GM21447 (cell line): ENCODE measurements at regions not wholly inside any gene's neighbourhood (a gene's known extent, or its start where the extent isn't known, plus 50 kb on each side); places are given as distances from the start of the nearest gene placed in this dataset.

Experiments used
- ATAC-seq: cut with Tn5 transposase; IDR thresholded peaks from one replicate; pipeline ENCODE4 v1.9.1; 2021; ENCODE audit not compliant: unreplicated experiment

DNA sequence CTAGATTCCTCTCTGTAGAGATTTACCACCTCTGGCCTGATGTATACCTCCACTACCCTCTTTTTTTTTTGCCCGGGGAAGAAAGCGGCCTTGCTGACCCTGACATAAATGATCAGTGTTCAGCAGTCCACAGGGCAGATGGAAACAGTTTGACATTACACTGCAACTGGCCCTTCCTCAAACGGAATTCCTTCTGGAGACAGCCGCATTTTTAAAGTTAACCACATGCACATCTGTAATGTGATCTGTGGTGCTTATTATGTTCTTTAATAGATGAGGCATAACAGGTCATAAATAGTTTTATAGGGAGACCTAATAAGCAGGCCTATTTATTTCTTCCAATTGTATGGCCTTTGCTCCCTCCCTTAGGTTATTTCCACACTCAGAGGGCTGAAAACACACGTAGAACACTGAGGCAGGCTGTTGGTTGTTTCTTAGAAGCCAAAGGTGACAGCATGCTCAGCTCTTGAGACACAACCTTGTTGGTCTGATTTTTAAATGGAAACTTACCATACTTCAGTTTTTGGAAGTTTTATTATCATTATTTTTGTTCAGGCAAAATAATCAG, 84.0 kb upstream of the APC start:
- no peak for ATAC-seq

DNA sequence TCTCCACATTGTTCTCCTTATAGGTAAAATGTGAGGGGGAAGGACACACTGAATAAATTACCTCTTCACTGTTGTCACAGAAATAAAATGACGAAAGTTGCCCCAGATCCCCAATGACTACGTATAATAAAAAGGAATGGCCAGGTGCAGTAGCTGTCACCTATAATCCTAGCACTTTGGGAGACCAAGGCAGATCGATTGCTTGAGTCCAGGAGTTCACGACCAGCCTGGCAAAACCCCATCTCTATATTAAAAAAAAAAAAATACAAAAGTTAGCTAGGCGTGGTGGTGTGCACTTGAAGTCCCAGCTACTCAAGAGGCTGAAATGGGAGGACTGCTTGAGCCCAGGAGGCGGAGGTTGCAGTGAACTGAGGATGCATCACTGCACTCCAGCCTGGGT, 82.2 kb upstream of the APC start:
- ATAC-seq: no peak

DNA sequence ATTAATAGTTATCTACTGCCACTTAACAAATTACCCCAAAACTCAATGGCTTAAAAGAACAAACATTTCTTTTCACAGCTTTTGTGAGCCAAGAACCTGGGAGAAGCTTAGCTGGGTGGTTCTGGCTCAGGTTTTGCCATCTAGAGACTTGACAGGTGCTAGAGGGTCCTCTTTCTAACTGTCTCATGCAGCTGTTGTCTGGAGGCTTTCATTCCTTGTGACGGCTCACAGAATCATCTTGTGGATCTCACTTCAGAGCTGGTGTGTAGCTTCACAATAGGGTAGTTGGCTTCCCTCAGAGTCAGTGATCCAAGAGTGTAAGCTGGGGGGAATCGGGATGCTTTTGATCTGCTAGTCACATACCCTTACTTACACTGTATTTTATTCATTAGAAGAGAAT, 81.2 kb upstream of the APC start:
- no peak for ATAC-seq

DNA sequence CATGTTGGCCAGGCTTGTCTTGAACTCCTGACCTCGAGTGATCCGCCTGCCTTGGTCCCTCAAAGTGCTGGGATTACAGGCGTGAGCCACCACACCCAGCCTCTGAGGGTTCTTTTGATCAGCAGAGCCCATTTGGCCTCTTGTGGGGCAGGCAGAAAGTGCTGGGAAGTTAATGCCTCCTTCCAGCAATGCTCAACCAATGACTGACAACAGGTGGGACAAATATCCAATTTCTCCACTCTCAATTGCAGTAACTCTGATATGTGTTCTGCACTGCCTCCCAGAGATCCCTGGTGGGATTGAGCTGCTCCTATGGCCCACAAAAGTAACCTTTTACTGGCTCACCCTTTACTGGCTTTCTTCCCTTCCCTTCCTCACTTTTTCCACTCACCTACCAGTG, 79.9 kb upstream of the APC start:
- ATAC-seq: no peak

DNA sequence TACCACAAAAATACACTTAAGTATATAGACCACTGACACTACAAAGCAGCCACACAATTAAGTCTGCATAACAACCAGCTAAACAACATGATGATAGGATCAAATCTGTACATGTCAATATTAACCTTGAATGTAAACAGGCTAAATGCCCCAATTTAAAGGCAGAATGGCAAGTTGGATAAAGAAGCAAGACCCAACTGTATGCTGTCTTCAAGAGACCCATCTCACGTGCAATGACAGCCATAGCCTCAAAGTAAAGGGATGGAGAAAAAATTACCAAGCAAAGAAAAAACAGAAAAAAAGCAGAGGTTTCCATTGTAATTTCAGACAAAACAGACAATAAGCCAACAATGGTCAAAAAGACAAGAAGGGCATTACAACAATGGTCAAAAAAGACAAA, 77.3 kb upstream of the APC start:
- ATAC-seq: no peak

DNA sequence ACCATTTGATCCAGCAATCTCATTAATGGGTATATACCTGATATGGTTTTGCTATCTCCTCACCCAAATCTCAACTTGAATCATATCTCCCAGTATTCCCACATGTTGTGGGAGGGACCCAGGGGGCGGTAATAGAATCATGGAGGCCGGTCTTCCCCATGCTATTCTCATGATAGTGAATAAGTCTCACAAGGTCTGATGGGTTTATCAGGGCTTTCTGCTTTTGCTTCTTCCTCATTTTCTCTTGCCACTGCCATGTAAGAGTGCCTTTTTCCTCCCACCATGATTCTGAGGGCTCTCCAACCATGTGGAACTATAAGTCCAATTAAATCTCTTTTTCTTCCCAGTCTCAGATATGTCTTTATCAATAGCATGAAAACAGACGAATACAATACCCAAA, 74.5 kb upstream of the APC start:
- ATAC-seq: no peak

DNA sequence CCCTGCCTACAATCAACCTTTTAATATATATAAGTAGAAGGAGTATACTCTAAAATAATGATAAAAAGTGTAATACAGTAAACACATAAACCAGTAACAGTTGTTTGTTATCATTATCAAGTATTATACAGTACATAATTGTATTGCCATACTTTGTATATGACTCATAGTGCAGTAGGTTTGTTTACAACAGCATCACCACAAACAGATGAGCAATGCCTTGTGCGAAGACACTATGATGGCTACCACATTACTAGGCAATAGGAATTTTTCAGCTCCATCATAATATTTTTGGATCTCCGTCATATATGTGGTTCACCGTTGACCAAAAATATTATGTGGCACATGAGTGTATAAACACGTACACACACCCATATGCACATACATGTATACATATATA, 69.7 kb upstream of the APC start:
- ATAC-seq: no peak

DNA sequence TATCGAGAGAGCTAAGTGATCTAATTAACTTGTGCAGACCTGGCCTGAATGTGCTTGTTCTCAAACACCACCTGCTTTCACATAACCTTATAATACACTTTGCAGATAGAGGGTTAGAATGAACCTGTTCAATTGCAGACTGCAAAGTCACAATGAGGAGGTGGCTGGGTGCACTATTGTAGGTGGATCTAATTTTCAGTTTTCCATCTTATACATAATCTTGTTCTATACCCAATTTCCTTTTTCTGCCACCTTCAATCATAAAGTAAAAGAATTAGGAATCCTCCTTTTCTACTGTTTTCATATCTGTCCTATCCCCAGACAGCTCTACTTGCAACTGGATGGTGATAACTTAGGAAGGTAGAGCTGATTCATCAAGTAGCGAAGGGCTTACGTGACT, 68.8 kb upstream of the APC start:
- ATAC-seq: no peak

DNA sequence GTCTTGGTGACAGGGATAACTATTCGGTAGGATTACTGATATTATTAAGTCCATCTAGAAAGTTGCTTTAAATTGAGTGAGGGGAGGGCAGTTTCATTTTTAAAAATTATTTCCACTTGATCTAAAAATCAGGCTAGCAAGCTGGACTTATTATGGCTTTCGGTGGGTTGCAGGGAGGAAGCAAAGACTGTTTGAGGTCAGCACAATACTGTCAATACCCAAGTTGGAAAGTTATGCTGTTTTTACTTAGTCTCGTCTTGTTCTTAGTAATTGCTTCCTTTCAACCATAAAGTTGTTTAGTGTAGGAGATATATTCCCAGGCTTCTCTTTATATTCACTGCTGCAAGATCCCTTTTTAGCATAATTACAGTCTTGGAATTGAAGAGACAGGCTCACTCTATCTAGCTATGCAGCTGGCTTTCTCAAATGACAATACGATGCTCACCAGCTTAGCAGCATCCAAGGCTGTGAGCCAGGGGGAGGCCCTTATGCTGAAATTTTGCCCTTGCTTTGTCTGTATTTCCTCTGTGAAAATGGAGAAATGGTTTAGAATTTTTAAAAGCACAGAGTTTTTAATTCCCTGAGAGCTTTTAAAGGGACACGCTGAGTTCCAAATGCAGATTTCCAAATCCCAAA, 68.2 kb upstream of the APC start:
- no peak for ATAC-seq

DNA sequence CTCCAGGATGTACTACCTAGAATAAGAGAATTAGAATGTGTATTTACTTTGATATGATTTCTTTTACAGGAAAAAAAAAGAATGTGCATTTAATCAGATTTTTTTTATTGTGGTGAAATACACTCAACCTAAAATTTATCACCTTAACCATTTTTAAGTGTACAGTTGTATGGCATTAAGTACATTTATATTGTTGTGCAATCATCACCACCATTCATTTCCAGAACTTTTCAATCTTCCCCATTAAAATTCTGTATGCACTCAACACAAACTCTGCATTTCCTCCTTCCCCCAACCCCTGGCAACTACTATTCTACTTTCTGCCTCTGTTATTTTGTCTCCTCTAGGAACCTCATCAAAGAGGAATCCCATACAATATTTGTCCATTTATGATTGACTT, 66.0 kb upstream of the APC start:
- ATAC-seq: no peak

DNA sequence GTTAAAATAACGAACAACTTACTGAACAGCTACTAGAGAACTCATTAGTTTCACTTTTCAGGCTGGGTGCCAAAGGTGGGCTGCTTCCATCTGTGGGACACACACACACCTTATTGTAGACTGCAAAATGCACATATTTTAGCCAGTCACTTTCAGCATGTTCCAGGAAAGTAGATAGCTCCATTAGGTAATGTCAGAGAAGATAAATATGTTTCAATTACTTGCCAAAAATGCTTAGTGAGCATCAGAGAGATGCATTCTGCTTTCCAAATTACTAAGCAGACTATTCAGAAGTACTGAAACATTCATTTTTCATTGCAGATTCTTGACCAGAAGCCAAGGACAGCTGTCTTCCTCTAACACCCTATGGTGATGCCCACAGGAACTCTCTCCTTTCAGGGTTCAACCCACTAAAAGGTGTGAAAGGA, 56.2 kb upstream of the APC start:
- ATAC-seq: peak; percentile 77

DNA sequence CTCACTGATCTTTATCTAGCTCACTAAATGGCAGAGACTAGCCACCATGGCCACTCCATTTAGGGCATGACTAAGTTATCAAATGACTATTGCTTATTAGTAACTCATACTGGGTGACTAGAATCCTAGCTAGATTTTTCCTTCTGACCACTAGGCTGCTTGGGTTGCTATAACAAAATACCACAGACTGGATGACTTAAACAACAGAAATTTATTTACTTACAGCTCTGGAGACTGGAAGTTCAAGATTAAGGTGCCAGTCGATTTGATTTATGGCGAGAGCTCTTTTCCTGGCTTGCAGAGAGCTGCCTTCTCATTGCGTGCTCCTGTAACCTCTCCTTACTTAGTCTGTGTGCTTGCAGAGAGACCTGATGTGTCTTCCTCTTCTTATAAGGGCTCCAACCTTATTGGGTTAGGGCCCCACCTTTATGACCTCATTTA, 55.0 kb upstream of the APC start:
- ATAC-seq: no peak

DNA sequence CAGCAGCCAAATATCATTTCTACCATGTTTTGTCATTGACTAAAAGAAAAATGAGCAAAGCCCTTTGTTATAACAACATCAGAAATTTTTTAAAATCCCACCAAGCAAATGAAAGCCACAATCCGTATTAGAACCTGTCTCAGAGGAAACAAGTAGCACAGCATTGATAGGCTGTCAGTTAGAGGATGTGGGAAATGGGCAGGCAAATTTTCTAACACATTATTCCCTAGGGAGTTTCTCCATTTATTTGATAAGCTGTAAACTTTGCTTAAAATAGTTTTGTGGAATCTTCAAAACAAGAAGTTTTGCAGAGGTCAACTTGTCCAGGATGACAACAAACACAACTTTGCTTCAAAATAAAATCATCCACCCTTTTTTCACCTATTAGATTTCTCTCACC, 53.6 kb upstream of the APC start:
- ATAC-seq: no peak

DNA sequence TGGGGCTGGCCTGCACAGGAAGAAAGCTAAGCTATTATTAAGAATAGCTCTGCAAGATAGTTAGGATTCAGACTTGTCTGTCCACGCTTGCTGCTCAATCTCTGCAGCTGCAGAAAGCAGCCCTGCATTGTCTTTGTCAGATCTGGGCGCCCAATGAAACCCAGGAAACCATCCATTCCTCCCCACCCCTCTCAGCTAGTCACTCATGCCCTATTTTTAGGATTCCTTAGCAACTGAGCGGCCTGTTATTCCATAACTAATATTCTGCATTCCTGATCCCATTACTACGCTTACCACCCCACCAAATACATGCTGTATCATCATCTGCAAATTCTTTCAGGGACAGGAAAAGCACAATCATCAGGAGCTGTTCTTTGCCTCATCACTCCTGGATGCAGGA, 52.9 kb upstream of the APC start:
- ATAC-seq: no peak

DNA sequence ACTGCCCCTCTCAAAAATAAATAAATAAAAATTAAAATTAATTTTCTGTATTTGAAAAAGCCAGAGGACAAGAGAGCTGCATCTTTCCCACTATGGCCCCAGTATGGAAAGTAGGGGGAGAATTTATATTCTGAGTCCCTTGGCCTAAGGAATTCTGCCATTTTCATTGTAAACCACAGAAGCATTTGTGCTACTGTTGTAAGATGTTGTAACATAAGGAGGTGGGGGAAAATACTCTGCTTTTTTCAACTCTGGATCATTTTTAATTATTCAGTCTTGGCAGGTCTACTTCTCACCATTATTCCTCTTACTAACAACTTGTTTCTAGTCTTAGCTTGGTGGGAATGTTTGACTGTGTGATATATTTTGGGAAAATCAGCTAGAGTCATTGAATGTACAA, 52.3 kb upstream of the APC start:
- no peak for ATAC-seq

DNA sequence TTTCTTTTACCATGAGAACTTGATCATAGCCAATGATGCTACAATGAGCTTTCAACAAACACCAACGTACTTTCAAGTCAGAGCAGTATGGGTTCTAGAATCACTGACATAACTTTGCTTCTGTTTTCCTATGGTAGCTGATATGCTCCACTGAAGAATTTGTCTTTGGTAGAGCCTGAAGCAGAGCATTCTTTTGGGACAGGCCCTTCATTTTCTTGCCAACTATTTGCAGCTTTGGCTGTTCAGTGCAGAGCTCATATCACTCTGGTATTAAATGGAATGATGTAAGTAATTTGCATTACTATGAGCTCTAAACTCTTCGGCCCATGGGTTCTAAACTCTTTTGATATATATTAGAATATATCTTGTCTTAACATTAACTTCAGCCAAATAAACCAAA, 51.8 kb upstream of the APC start:
- no peak for ATAC-seq

DNA sequence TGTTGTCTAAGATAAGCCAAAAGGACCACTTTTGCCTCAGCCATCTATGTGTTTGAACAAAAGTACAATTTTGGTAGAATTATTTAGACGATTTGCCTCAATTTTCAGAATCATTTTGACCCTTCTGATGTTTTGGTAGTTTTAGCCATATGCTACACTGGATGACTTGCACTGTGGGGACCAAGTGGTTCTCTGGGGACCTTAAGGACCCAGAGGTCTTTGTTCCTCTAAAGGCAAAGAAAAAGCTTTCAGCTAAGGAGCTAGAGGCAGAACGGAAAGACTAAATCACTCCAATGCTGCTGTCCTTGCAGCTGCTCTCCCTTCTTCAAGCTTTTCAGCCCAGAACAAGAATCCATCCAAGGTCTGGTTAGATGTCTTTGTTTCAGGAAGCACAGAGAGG, 51.0 kb upstream of the APC start:
- no peak for ATAC-seq

DNA sequence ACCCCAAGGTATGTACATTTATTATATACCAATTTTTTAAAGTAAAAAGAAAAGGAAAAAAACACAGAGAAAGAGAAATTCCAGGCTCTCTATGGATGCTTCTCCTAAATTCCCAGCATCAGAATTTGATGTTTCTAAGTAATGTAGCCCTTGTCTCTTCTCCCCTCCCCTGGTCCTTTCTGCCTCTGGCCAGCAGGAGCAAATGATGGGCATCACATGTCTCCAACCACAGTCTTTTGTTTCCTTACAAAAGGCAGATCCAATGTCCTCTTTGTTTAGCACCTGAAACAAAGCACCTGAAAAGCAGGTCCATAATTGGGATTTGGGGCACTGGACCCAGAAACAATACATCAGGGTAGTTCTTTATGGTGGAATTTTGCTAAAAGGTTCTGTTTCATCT, 50.4 kb upstream of the APC start:
- ATAC-seq: no peak
